AG10803 (cell line): ENCODE measurements at regions not wholly inside any gene's neighbourhood (a gene's known extent, or its start where the extent isn't known, plus 50 kb on each side); places are given as distances from the start of the nearest gene placed in this dataset.

Experiments
- DNase-seq: peaks from one replicate; pipeline ENCODE4 v3.0.0; 2010; ENCODE audit warnings: low read depth
- H3K4me3 ChIP-seq: 2 replicates; pipeline ENCODE4 v1.5.1; 2011; ENCODE audit warnings: mild to moderate bottlenecking, low read length, control low read depth
- CTCF ChIP-seq: conservative IDR thresholded peaks from 2 replicates; pipeline ENCODE4 v1.5.1; 2011; ENCODE audit warnings: mild to moderate bottlenecking, low read length, control low read depth, inconsistent platforms

GRCh38 chr14:64649383-64649998 lies 54.7 kb upstream of the PLEKHG3 start:
- peak; percentile 95 for DNase-seq
- no peak for TF ChIP-seq CTCF
- H3K4me3 ChIP-seq, result no peak overlapping the region

GRCh38 chr14:64653900-64654245 lies 50.4 kb upstream of the PLEKHG3 start:
- no peak for DNase-seq
- TF ChIP-seq CTCF, result no peak
- H3K4me3 ChIP-seq, result no peak overlapping the region

GRCh38 chr14:64654246-64654900 lies 49.9 kb upstream of the PLEKHG3 start:
- no peak for TF ChIP-seq CTCF
- H3K4me3 ChIP-seq, result no peak overlapping the region
- peak; percentile 92 for DNase-seq
